ENCODE measurements at regions not wholly inside any gene's neighbourhood (a gene's known extent, or its start where the extent isn't known, plus 50 kb on each side); places are given as distances from the start of the nearest gene placed in this dataset.

GRCh38 chr10:44033008-44033407 is 351.9 kb downstream of the CXCL12 start:
- TF ChIP-seq CTCF (IDR thresholded peaks at IDR 0.05; ENCODE audit: low read depth, low read length) (no peak), EZH2phosphoT487 (IDR thresholded peaks at IDR 0.05; ENCODE audit: low read depth) (no peak)
